ENCODE measurements at regions not wholly inside any gene's neighbourhood (a gene's known extent, or its start where the extent isn't known, plus 50 kb on each side); places are given as distances from the start of the nearest gene placed in this dataset.

- TF ChIP-seq POLR2AphosphoS5 (IDR thresholded peaks at IDR 0.05; ENCODE audit: insufficient read depth, low read depth, low read length) = no peak
- no peak for TF ChIP-seq POLR2A (IDR thresholded peaks at IDR 0.05; ENCODE audit: low read depth, low read length)
- peak; percentile 17 for TF ChIP-seq FOS (IDR thresholded peaks at IDR 0.05; ENCODE audit: borderline replicate concordance, insufficient read depth, low read length)
These were observed 254.8 kb upstream of the EOMES start for GRCh38 chr3:27976933-27977332.
